Dendritic cell treated with granulocyte-macrophage colony-stimulating factor and Interleukin-4, amounts not matched to agents 40 ng/mL and 50 ng/mL, for 4 days (primary cell): ENCODE measurements at regions not wholly inside any gene's neighbourhood (a gene's known extent, or its start where the extent isn't known, plus 50 kb on each side); places are given as distances from the start of the nearest gene placed in this dataset.
A peak's percentile ranks its signal among the peaks of the same experiment; 100 is the strongest.
"Not testable (repeated sequence)": the region's sequence is repeated elsewhere in the genome, so short reads cannot be mapped to it uniquely, and the experiment has no call there.

Source experiments
- H3K27ac Mint-ChIP-seq: one replicate; pipeline ENCODE4 v1.8.0; 2022; ENCODE audit warnings: mild to moderate bottlenecking, mixed read lengths
- H3K27me3 Mint-ChIP-seq: one replicate; pipeline ENCODE4 v1.8.0; 2022; ENCODE audit warnings: mild to moderate bottlenecking, mixed read lengths
- H3K36me3 Mint-ChIP-seq: one replicate; pipeline ENCODE4 v1.8.0; 2022; ENCODE audit warnings: low read depth, mixed read lengths
- H3K4me1 Mint-ChIP-seq: one replicate; pipeline ENCODE4 v1.8.0; 2022; ENCODE audit warnings: low read depth, mixed read lengths
- H3K4me3 Mint-ChIP-seq: one replicate; pipeline ENCODE4 v1.8.0; 2022; ENCODE audit warnings: mild to moderate bottlenecking, moderate library complexity, mixed read lengths
- H3K9me3 Mint-ChIP-seq: one replicate; pipeline ENCODE4 v1.8.0; 2022; ENCODE audit warnings: mixed read lengths
- intact Hi-C: fragments of 100-400 bp; cut with micrococcal nuclease; formaldehyde crosslinking; loops from one replicate; pipeline ENCODE4 v1.15.0; 2022

DNA sequence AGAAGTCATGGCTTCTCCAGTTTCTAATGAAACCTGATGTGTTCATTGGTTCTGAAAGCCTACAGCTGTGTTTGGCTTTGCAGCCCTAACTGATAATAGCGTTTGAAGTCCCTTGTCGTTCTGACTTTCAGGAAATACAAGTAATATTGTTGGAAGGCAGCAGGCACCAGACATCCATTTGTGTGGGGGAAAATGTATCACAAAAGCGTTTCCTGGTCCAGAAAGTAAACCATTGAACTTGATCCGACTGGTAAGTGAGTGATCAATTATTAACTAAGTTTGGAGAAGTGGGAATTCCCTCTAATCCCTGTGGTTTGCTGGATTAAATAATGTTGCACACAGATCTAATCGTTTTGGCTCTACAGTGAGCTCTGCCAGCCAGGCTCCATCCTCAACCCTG is 77.3 kb upstream of the LTA4H start:
- Mint-ChIP-seq H3K27me3 (peaks cover 19% of the 10 kb centered on the region), H3K4me3 (no peak overlapping the region), H3K27ac (no peak overlapping the region), H3K36me3 (no peaks in the 10 kb centered on the region), H3K9me3 (no peaks in the 10 kb centered on the region), H3K4me1 (peaks cover 28% of the 10 kb centered on the region)
- intact Hi-C loops, result no loop called here

DNA sequence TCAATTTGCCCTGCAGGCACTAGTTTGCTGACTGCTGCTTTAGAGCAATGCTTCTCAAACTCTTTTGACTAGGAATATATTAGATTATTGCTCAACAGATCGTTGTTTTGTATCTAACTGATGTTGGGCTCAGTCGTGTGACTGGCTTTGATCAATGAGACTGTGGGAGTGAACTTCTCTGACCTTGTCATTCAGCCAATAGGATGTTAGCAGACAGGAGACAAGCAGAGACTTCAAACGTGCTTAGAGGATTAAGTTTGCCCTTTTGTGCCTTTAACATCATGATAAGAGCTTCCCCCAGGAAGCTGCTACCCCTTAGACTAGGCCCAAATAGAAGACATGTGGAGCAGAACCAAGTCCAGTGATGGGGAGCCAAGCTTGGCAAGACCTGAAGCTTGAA is 76.7 kb upstream of the ELK3 start:
- intact Hi-C loops, result no loop called here
- H3K27me3 Mint-ChIP-seq, result peaks cover 23% of the 10 kb centered on the region
- H3K4me3 Mint-ChIP-seq, result no peak overlapping the region
- H3K4me1 Mint-ChIP-seq, result peaks cover 29% of the 10 kb centered on the region
- H3K9me3 Mint-ChIP-seq, result no peaks in the 10 kb centered on the region
- H3K36me3 Mint-ChIP-seq, result no peaks in the 10 kb centered on the region
- no peak overlapping the region for H3K27ac Mint-ChIP-seq

DNA sequence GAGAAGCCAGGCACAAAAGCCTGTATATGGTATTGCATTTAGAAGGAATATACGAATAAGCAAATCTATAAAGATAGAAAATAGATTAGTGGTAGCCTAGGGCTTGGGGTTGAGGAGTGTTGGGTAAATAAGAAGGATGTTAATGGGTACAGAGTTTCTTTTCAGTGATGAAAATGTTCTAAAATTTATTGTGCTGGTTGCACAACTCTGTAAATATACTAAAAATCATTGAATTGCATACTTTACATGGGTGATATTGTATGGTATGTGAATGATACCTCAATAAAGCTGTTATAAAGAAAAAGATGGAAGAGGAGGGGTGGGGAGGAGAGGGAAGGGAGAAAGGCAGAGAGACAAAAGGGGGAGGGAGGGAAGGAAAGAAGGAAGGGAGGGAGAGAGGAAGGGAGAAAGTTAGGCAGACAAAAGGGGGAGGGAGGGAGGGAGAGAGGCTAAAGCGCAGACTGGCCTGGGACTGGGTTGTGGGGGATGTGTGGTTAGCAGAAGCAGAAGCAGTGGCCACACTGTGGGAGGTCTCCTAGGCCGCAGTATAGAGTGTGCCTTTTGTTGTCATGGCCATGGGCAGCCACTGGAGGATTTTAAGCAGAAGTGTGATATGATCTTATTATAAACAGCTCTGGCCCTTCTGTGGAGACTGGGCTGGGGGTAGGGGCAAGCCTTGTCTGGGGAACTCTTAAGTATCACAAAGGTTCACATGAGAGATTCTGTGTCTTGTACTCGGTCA is 73.6 kb upstream of the ELK3 start:
- intact Hi-C loops, result loop anchor here (1.0 to 10.0 kb wide), 2 partner anchors 10 to 94 kb away; no protein-coding TSS in a partner anchor
- H3K9me3 Mint-ChIP-seq, result no peaks in the 10 kb centered on the region
- H3K27me3 Mint-ChIP-seq, result peaks cover 29% of the 10 kb centered on the region
- H3K4me1 Mint-ChIP-seq, result peaks cover 22% of the 10 kb centered on the region
- no peaks in the 10 kb centered on the region for H3K36me3 Mint-ChIP-seq
- peak overlapping the region; percentile 20 for H3K4me3 Mint-ChIP-seq
- H3K27ac Mint-ChIP-seq, result peak overlapping the region; percentile 66

DNA sequence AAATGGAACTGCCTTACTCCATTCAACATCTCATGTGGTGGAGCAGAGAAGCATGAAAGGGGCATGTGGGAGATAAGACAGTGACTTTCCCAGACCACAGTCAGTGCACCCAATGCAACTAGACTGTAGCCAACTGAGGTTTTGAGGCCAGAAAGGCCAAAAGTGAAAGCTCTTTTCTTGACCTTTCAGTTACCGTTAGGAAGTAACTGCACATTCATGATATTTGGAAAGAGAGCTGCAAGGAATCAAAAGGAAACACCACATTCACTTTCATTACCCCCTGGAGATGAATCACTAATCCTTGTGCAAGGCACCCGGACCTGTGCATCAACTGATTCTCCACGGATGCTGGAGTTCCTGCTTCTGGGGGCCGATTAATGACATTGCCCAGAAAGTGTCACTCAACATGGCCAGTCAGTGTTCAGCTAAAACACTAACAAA is 72.9 kb upstream of the ELK3 start:
- no peaks in the 10 kb centered on the region for H3K36me3 Mint-ChIP-seq
- H3K4me1 Mint-ChIP-seq, result peaks cover 26% of the 10 kb centered on the region
- peaks cover 29% of the 10 kb centered on the region for H3K27me3 Mint-ChIP-seq
- H3K27ac Mint-ChIP-seq, result peak overlapping the region; percentile 66
- no peaks in the 10 kb centered on the region for H3K9me3 Mint-ChIP-seq
- intact Hi-C loops, result loop anchor here (10.0 kb wide), 1 partner anchor 94 kb away; no protein-coding TSS in a partner anchor
- no peak overlapping the region for H3K4me3 Mint-ChIP-seq

DNA sequence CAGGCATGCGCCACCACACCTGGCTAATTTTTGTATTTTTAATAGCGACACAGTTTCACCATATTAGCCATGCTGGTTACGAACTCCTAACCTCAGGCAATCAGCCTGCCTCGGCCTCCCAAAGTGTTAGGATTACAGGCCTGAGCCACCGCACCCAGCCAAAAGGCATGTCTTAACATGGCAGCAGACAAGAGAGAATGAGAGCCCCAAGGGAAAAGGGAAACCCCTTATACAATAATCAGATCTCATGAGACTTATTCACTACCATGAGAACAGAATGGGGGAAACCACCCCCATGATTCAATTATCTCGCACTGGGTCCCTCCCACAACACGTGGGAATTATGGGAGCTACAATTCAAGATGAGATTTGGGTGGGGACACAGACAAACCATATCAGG is 65.9 kb upstream of the ELK3 start:
- not testable (repeated sequence) for H3K4me3 Mint-ChIP-seq, H3K27ac Mint-ChIP-seq, H3K9me3 Mint-ChIP-seq, H3K36me3 Mint-ChIP-seq
- H3K27me3 Mint-ChIP-seq, result peaks cover 44% of the 10 kb centered on the region
- H3K4me1 Mint-ChIP-seq, result peaks cover 15% of the 10 kb centered on the region
- intact Hi-C loops, result loop anchor here (5.0 to 10.0 kb wide), 2 partner anchors 44 to 87 kb away; no protein-coding TSS in a partner anchor

DNA sequence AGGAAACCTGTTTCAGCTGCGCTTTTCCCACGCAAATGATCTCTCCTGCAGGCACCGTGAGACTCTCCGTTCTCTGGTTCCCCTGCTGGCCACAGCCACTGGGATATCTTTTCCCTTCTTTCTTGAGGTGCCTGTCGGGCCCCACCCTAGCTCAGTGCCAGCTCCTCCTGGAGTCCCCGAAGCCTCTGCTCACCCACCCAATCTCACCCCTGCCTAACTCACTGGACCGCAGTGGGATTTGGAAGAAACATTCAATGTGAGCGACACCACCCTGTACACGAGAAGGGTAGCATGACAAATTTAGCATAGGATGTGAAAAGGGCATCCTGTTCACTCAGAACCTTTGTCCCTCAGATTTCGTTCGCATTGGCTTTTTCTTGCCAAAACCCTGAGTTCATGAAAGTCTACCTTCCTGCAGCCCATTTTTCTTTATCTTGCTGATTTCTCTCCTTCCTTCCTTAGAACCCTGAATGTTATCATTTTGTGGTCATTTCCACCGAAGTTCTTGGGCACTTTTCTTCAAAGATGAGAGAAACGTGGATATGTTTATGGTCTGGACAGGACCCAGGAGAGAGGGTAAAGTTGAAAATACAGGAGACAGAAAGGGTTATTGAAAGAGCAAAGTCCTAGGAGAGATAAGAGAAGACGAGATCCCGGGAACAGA is 63.6 kb upstream of the ELK3 start:
- H3K27me3 Mint-ChIP-seq, result peaks cover 40% of the 10 kb centered on the region
- no peaks in the 10 kb centered on the region for H3K36me3 Mint-ChIP-seq
- H3K9me3 Mint-ChIP-seq, result no peaks in the 10 kb centered on the region
- no peak overlapping the region for H3K27ac Mint-ChIP-seq
- intact Hi-C loops, result no loop called here
- H3K4me3 Mint-ChIP-seq, result no peak overlapping the region
- H3K4me1 Mint-ChIP-seq, result peaks cover 15% of the 10 kb centered on the region

DNA sequence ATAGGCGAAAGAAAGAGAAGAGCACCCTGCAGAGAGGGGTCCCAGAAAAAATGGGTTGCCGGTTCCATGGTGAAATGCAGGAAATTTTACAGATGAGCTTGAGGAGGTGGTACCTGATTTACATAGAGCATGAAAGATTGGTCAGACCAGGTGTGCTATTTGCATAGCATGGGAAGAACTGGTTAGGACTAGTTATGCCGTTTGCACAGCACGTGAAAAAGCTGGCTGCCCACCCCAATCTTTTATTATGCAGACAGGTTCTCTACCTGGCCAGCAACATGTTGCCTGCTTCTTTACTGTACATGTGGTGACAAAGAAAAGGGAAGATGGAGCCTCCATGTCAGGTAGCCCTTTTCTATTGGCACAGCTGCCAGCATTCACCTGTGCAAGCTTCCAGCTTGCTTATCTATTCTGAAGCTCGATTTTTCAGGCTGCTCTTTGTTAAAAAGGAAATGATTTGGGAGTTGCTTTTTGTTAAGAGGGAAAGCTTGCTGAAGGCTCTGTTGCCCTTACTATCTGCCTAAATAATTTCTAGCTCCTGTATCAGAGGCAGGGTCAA is 62.9 kb upstream of the ELK3 start:
- Mint-ChIP-seq H3K4me1 (peaks cover 18% of the 10 kb centered on the region), H3K4me3 (no peak overlapping the region), H3K9me3 (no peaks in the 10 kb centered on the region), H3K27ac (no peak overlapping the region), H3K36me3 (no peaks in the 10 kb centered on the region), H3K27me3 (peaks cover 40% of the 10 kb centered on the region)
- intact Hi-C loops, result no loop called here

DNA sequence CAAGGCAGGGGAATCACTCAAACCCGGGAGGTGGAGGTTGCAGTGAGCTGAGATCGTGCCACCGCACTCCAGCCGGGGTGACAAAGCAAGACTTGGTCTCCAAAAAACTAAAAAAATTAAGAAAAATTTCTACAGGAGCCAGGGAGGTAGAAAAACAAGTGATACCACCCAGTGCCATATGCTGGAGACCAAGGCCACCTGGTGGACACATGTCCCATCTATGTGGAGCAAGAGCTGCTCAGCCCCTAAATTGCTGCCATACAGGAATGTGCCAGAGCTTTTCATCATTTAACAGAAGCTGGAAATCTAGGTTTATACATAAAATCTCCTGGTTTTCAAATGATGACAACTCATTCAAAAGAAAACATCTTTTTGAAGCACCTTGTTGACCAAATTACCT is 61.4 kb upstream of the ELK3 start:
- H3K36me3 Mint-ChIP-seq, result no peaks in the 10 kb centered on the region
- intact Hi-C loops, result loop anchor here (2.0 kb wide), 1 partner anchor 70 kb away; no protein-coding TSS in a partner anchor

DNA sequence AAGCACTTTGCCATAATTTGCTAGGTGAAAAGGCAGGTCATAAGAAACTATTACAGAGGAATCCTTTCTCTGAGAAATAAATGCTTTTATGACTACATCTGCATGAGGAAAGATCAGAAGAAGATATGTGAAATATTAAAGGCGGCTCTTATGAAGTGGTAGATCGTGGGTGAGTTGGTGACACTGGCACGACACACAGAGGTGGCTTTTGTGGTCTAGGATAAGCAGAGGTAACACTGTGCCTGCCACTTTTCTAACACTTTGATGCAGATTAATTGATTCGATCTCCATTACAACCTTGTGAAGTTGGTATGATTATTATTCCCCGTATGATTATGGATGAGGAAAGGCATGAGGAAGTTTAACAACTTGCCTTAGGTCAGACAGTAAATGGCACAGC is 60.0 kb upstream of the ELK3 start:
- H3K36me3 Mint-ChIP-seq, result no peaks in the 10 kb centered on the region
- no peaks in the 10 kb centered on the region for H3K9me3 Mint-ChIP-seq
- H3K27ac Mint-ChIP-seq, result no peak overlapping the region
- H3K4me3 Mint-ChIP-seq, result no peak overlapping the region
- H3K27me3 Mint-ChIP-seq, result peaks cover 34% of the 10 kb centered on the region
- peaks cover 20% of the 10 kb centered on the region for H3K4me1 Mint-ChIP-seq
- intact Hi-C loops, result no loop called here

More for the DNA sequence above, 61.4 kb upstream of the ELK3 start:
- Mint-ChIP-seq H3K27ac (no peak overlapping the region), H3K9me3 (no peaks in the 10 kb centered on the region), H3K4me3 (no peak overlapping the region), H3K27me3 (peaks cover 37% of the 10 kb centered on the region), H3K4me1 (peaks cover 23% of the 10 kb centered on the region)

DNA sequence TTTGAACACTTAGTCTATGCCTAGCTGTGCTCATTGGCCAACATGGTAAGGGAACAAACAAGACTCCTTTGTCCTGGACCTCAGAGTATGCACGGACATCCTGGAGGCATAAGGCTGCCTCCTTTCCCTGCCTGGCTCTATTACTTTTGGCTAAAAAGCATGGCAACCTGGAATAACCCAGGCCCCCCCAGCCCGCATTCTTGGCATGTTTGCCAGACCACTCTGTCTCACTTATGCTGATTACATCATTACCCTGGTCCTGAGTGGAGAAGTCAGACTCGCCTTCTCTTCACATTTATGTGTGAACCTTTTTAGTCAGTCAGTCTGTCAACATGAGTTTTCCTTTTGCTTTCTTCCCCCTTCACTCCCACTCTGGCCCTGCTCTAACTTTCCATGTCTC is 58.0 kb upstream of the ELK3 start:
- H3K4me1 Mint-ChIP-seq, result peaks cover 14% of the 10 kb centered on the region
- no peaks in the 10 kb centered on the region for H3K36me3 Mint-ChIP-seq
- peaks cover 20% of the 10 kb centered on the region for H3K27me3 Mint-ChIP-seq
- no peaks in the 10 kb centered on the region for H3K9me3 Mint-ChIP-seq
- peak overlapping the region; percentile 27 for H3K27ac Mint-ChIP-seq
- no peak overlapping the region for H3K4me3 Mint-ChIP-seq
- intact Hi-C loops, result no loop called here

DNA sequence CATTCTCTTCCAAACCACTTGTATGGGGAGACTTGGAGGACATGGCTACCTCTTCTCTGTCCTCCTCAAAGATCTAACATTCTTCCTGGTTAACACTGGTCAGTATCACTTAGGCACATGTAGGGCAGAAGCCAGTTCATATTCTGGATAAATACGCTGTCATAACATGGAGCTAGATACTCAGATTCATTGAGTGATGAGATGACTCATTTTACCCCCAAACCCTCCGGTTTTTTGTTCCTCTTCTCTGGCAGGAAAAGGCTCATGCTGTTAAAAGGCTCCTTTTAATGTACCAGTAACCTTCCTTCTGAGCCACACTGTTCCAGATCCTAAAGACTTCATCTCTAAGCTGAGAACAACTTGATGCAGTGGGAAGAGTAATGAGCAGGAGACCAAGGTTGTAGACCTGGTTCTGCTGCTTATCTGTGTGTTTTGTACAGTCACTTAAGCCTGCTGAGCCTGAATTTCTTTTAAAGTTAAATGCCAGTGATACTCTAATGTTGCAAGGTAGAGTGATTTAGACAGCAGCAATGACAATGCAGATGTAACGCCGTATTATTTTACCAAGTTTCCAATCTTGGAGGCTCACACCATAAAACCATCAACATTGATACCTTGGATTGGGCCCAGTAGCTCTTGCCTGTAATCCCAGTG is 57.3 kb upstream of the ELK3 start:
- intact Hi-C loops, result no loop called here
- H3K4me1 Mint-ChIP-seq, result peaks cover 14% of the 10 kb centered on the region
- H3K27ac Mint-ChIP-seq, result peak overlapping the region; percentile 27
- H3K9me3 Mint-ChIP-seq, result no peaks in the 10 kb centered on the region
- H3K4me3 Mint-ChIP-seq, result no peak overlapping the region
- no peaks in the 10 kb centered on the region for H3K36me3 Mint-ChIP-seq
- peaks cover 15% of the 10 kb centered on the region for H3K27me3 Mint-ChIP-seq

DNA sequence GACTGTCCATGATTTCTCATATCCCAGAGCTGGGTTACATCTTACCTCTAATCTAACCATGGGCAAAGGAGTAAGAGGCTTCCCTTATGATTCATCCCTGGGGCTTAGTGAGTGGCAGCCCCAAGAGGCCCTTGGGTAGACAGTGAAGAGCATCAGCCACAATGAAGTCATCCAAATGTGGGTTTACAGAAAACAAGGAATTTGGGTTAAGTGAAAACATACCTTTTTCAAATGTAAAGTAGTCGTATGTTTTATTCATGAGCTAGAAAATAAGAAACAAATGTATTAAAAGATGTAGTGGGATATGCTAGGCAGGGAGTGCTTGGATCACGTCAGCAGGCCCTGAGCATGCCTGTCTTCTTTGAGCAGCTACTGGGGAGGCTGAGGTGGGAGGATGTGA is 54.0 kb upstream of the ELK3 start:
- intact Hi-C loops, result no loop called here
- H3K4me3 Mint-ChIP-seq, result no peak overlapping the region
- peaks cover 9% of the 10 kb centered on the region for H3K27me3 Mint-ChIP-seq
- no peaks in the 10 kb centered on the region for H3K36me3 Mint-ChIP-seq
- H3K9me3 Mint-ChIP-seq, result no peaks in the 10 kb centered on the region
- no peak overlapping the region for H3K27ac Mint-ChIP-seq
- peaks cover 42% of the 10 kb centered on the region for H3K4me1 Mint-ChIP-seq

DNA sequence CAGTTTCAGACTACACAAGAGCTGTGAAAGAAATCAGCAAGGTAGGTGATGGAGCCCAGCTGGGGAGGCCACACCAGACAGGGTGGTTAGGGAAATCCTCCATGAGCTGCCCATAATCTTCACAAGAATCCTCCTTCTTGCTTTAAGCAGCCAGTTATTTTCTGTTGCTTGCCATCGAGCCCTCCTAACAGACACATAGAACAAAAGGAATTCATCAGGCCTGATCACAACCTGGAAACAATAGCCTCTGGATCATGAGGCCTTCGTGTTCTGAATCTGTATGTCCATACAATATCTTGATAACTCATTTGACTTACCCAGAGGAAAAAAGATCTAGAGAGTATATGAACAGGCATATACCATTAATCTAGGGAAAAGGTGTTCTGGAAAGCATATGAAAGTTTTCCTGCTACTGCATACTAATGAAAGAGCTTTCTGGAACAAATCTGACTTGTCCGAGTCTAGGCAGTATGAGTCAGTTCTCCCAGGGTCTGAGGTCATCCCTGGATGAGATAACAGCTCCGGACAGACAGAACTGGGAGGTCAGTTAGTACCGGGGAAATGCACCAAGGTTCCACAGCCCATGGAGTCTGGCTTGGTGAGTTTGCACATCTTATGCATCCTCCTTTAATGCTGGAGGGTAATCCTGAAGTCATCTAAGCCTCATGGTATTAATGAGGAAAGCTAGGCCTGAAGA is 52.8 kb upstream of the ELK3 start:
- Mint-ChIP-seq H3K27me3 (peaks cover 8% of the 10 kb centered on the region), H3K4me3 (no peak overlapping the region), H3K27ac (no peak overlapping the region), H3K4me1 (peaks cover 35% of the 10 kb centered on the region), H3K9me3 (no peaks in the 10 kb centered on the region), H3K36me3 (no peaks in the 10 kb centered on the region)
- intact Hi-C loops, result no loop called here
